ENCODE measurements at regions not wholly inside any gene's neighbourhood (a gene's known extent, or its start where the extent isn't known, plus 50 kb on each side); places are given as distances from the start of the nearest gene placed in this dataset.

DNA sequence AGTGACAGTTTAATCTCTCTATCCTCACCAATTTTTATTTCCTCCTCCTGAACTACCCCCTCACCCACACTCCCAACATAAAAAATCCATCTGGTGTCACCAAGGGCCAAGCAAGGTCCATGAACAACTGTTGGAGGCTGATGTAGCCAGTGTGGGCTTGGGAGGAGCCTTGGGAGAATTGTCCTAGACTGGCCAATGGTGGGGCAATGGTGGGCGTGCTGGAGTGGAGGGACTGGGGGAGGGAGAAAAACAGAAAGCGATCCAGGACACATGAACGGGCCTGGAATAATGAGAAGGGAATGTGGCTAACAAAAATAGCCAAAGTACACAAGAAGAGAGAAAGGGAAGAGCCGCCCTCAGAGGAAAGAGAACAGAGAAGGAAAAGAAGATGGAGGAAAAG is 272.6 kb downstream of the ENC1 start:
- H3K79me2 ChIP-seq (ENCODE audit: insufficient read depth, low read length), result no peaks in the 10 kb centered on the region
- no peaks in the 10 kb centered on the region for H3K27me3 ChIP-seq (ENCODE audit: insufficient read depth, low read length, poor library complexity, severe bottlenecking)
- H3F3A ChIP-seq (ENCODE audit: low read depth), result no peaks in the 10 kb centered on the region
- TF ChIP-seq, protein P1, sequence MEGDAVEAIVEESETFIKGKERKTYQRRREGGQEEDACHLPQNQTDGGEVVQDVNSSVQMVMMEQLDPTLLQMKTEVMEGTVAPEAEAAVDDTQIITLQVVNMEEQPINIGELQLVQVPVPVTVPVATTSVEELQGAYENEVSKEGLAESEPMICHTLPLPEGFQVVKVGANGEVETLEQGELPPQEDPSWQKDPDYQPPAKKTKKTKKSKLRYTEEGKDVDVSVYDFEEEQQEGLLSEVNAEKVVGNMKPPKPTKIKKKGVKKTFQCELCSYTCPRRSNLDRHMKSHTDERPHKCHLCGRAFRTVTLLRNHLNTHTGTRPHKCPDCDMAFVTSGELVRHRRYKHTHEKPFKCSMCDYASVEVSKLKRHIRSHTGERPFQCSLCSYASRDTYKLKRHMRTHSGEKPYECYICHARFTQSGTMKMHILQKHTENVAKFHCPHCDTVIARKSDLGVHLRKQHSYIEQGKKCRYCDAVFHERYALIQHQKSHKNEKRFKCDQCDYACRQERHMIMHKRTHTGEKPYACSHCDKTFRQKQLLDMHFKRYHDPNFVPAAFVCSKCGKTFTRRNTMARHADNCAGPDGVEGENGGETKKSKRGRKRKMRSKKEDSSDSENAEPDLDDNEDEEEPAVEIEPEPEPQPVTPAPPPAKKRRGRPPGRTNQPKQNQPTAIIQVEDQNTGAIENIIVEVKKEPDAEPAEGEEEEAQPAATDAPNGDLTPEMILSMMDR (conservative IDR thresholded peaks at IDR 0.05; ENCODE audit: low read length), result no peak
- no peak for TF ChIP-seq EZH2phosphoT487 (IDR thresholded peaks at IDR 0.05; ENCODE audit: borderline replicate concordance)
- H3K9me3 ChIP-seq (ENCODE audit: insufficient read depth, low read depth, low read length), result no peaks in the 10 kb centered on the region
- H2AFZ ChIP-seq (ENCODE audit: low read length), result no peak overlapping the region
- H4K20me1 ChIP-seq (ENCODE audit: insufficient read depth, low read length, poor library complexity, severe bottlenecking), result no peaks in the 10 kb centered on the region
- no peaks in the 10 kb centered on the region for H3K36me3 ChIP-seq (ENCODE audit: insufficient read depth, low read length)
- H3K9ac ChIP-seq (ENCODE audit: low read depth, low read length, poor library complexity, severe bottlenecking), result no peak overlapping the region
- H3K4me2 ChIP-seq (ENCODE audit: low read depth, low read length, poor library complexity, severe bottlenecking), result no peak overlapping the region
- no peaks in the 10 kb centered on the region for H3K4me1 ChIP-seq (ENCODE audit: insufficient read depth, low read length, poor library complexity, severe bottlenecking)
- H3K4me3 ChIP-seq (ENCODE audit: low read length, poor library complexity, severe bottlenecking), result no peak overlapping the region
- no peaks in the 10 kb centered on the region for H3K9me2 ChIP-seq (replicated peaks; ENCODE audit: low read depth, low read length)

DNA sequence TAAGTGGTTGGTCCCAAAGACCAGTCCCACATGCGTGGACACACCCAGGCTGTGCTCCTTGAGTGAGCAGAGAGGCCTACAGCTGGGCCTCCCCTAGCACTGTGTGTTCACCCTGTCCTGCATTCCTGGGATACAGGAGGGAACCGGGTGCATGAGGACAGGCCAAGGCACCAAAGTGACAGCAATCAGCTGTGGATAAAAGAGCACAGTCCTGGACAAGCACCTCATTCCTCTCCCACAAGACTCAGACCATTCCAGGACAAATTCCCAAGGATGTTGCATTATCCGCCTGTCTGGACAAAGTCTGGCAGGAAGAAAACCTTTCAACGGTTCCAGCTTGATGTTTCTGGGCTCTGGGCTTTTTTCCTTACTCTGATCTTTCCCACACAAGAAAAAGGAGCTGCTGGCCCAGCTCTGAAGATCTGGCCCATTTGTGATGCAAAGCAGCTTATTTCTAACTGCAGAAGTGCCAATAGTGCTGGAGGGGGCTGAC is 273.2 kb downstream of the ENC1 start:
- no peak overlapping the region for H3K9ac ChIP-seq (ENCODE audit: low read depth, low read length, poor library complexity, severe bottlenecking)
- no peaks in the 10 kb centered on the region for H3K9me3 ChIP-seq (ENCODE audit: insufficient read depth, low read depth, low read length)
- H2AFZ ChIP-seq (ENCODE audit: low read length), result no peak overlapping the region
- H3K9me2 ChIP-seq (replicated peaks; ENCODE audit: low read depth, low read length), result no peaks in the 10 kb centered on the region
- no peaks in the 10 kb centered on the region for H4K20me1 ChIP-seq (ENCODE audit: insufficient read depth, low read length, poor library complexity, severe bottlenecking)
- H3K4me1 ChIP-seq (ENCODE audit: insufficient read depth, low read length, poor library complexity, severe bottlenecking), result no peaks in the 10 kb centered on the region
- H3K79me2 ChIP-seq (ENCODE audit: insufficient read depth, low read length), result no peaks in the 10 kb centered on the region
- H3K4me2 ChIP-seq (ENCODE audit: low read depth, low read length, poor library complexity, severe bottlenecking), result no peak overlapping the region
- no peaks in the 10 kb centered on the region for H3K36me3 ChIP-seq (ENCODE audit: insufficient read depth, low read length)
- H3K4me3 ChIP-seq (ENCODE audit: low read length, poor library complexity, severe bottlenecking), result no peak overlapping the region
- TF ChIP-seq, protein P1 (conservative IDR thresholded peaks at IDR 0.05; ENCODE audit: low read length), result no peak
- TF ChIP-seq EZH2phosphoT487 (IDR thresholded peaks at IDR 0.05; ENCODE audit: borderline replicate concordance), result no peak
- no peaks in the 10 kb centered on the region for H3F3A ChIP-seq (ENCODE audit: low read depth)
- H3K27me3 ChIP-seq (ENCODE audit: insufficient read depth, low read length, poor library complexity, severe bottlenecking), result no peaks in the 10 kb centered on the region

DNA sequence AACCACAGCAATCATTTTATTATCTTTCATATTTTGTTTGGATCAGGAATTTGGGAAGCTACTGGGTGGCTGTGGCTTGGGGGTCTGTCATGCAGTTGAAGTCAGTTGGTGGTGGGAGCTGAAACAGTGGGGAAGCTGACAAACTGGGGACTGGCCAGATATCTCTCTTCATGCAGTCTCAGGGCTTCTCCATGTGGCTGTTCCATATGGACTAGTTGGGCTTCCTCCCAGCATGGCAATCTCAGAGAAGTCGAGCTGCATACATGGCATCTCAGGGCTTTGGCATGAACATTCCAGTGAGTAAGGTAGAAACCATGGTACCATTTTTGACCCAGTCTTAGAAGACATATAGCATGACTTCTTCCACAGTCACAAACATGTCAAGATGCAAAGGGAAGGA is 274.8 kb downstream of the ENC1 start:
- no peaks in the 10 kb centered on the region for H3F3A ChIP-seq (ENCODE audit: low read depth)
- no peaks in the 10 kb centered on the region for H3K36me3 ChIP-seq (ENCODE audit: insufficient read depth, low read length)
- no peak overlapping the region for H3K4me2 ChIP-seq (ENCODE audit: low read depth, low read length, poor library complexity, severe bottlenecking)
- no peaks in the 10 kb centered on the region for H3K79me2 ChIP-seq (ENCODE audit: insufficient read depth, low read length)
- no peak overlapping the region for H3K9ac ChIP-seq (ENCODE audit: low read depth, low read length, poor library complexity, severe bottlenecking)
- H3K9me2 ChIP-seq (replicated peaks; ENCODE audit: low read depth, low read length), result no peaks in the 10 kb centered on the region
- no peak for TF ChIP-seq EZH2phosphoT487 (IDR thresholded peaks at IDR 0.05; ENCODE audit: borderline replicate concordance)
- TF ChIP-seq, protein P1 (conservative IDR thresholded peaks at IDR 0.05; ENCODE audit: low read length), result no peak
- H4K20me1 ChIP-seq (ENCODE audit: insufficient read depth, low read length, poor library complexity, severe bottlenecking), result no peaks in the 10 kb centered on the region
- H3K27me3 ChIP-seq (ENCODE audit: insufficient read depth, low read length, poor library complexity, severe bottlenecking), result no peaks in the 10 kb centered on the region
- no peak overlapping the region for H2AFZ ChIP-seq (ENCODE audit: low read length)
- H3K9me3 ChIP-seq (ENCODE audit: insufficient read depth, low read depth, low read length), result no peaks in the 10 kb centered on the region
- no peaks in the 10 kb centered on the region for H3K4me1 ChIP-seq (ENCODE audit: insufficient read depth, low read length, poor library complexity, severe bottlenecking)
- H3K4me3 ChIP-seq (ENCODE audit: low read length, poor library complexity, severe bottlenecking), result no peak overlapping the region

All from Loucy (cell line).